ENCODE measurements at regions not wholly inside any gene's neighbourhood (a gene's known extent, or its start where the extent isn't known, plus 50 kb on each side); places are given as distances from the start of the nearest gene placed in this dataset.

- ATAC-seq (ENCODE audit: low read depth) = peak; percentile 32
- no peak for DNase-seq
- Mint-ChIP-seq H3K36me3 (ENCODE audit: low read depth) (no peaks in the 10 kb centered on the region), H3K27ac (peak overlapping the region; percentile 99), H3K4me1 (peaks cover 88% of the 10 kb centered on the region), H3K4me3 (peak overlapping the region; percentile 87), H3K27me3 (no peaks in the 10 kb centered on the region), H3K9me3 (no peaks in the 10 kb centered on the region)
- intact Hi-C loops (cut with micrococcal nuclease) = loop anchor here (5.0 to 10.0 kb wide), 5 partner anchors 250 to 1760 kb away; partner anchors contain the start of genes FYN and HDAC2
- POLR2A ChIA-PET = interaction anchor here (0.5 to 11.3 kb wide), 11 partner anchors 8 to 227 kb away, joined by 3 to 122 read pairs (median 10); no protein-coding TSS in a partner anchor
- CTCF ChIA-PET = interaction anchor here (1.2 to 7.4 kb wide), 2 partner anchors 227 to 326 kb away, joined by 3 to 44 read pairs; no protein-coding TSS in a partner anchor
- TF ChIP-seq CTCF (IDR thresholded peaks at IDR 0.05) = no peak
Observed at GRCh38 chr6:113632220-113632864, 224.8 kb upstream of the MARCKS start.

GRCh38 chr6:113633638-113634037 is 223.5 kb upstream of the MARCKS start:
- TF ChIP-seq CTCF (IDR thresholded peaks at IDR 0.05) = no peak
- no peaks in the 10 kb centered on the region for H3K9me3 Mint-ChIP-seq
- intact Hi-C loops (cut with micrococcal nuclease) = loop anchor here (5.0 to 10.0 kb wide), 5 partner anchors 251 to 1761 kb away; partner anchors contain the start of genes FYN and HDAC2
- ChIA-PET CTCF (interaction anchor here (1.4 kb wide), 1 partner anchor 225 kb away, joined by 7 read pairs; no protein-coding TSS in a partner anchor), POLR2A (interaction anchor here (0.8 to 11.3 kb wide), 6 partner anchors 9 to 225 kb away, joined by 3 to 122 read pairs (median 11); no protein-coding TSS in a partner anchor)
- H3K36me3 Mint-ChIP-seq (ENCODE audit: low read depth) = no peaks in the 10 kb centered on the region
- no peak for DNase-seq
- ATAC-seq (ENCODE audit: low read depth) = no peak
- H3K4me3 Mint-ChIP-seq = peak overlapping the region; percentile 56
- peaks cover 78% of the 10 kb centered on the region for H3K4me1 Mint-ChIP-seq
- H3K27me3 Mint-ChIP-seq = no peaks in the 10 kb centered on the region
- peak overlapping the region; percentile 99 for H3K27ac Mint-ChIP-seq

- no peaks in the 10 kb centered on the region for H3K36me3 Mint-ChIP-seq (ENCODE audit: low read depth)
- no peaks in the 10 kb centered on the region for H3K27me3 Mint-ChIP-seq
- peak overlapping the region; percentile 87 for H3K27ac Mint-ChIP-seq
- ChIA-PET POLR2A (interaction anchor here (0.5 to 11.3 kb wide), 7 partner anchors 9 to 328 kb away, joined by 3 to 122 read pairs (median 4); no protein-coding TSS in a partner anchor), CTCF (interaction anchor here (1.4 kb wide), 2 partner anchors 224 kb away, joined by 4 to 7 read pairs; no protein-coding TSS in a partner anchor)
- DNase-seq (no peak), ATAC-seq (ENCODE audit: low read depth) (peak; percentile 9)
- H3K4me1 Mint-ChIP-seq = peaks cover 69% of the 10 kb centered on the region
- intact Hi-C loops (cut with micrococcal nuclease) = loop anchor here (5.0 to 10.0 kb wide), 5 partner anchors 252 to 1762 kb away; partner anchors contain the start of genes FYN and HDAC2
- no peak for TF ChIP-seq CTCF (IDR thresholded peaks at IDR 0.05)
- H3K4me3 Mint-ChIP-seq = peak overlapping the region; percentile 56
- H3K9me3 Mint-ChIP-seq = no peaks in the 10 kb centered on the region
Observed at GRCh38 chr6:113634352-113635163, 222.6 kb upstream of the MARCKS start.

GRCh38 chr6:113635222-113635986 is 221.7 kb upstream of the MARCKS start:
- DNase-seq (no peak), ATAC-seq (ENCODE audit: low read depth) (no peak)
- CTCF ChIA-PET = interaction anchor here (1.2 to 1.4 kb wide), 2 partner anchors 223 to 329 kb away, joined by 3 to 4 read pairs; no protein-coding TSS in a partner anchor
- Mint-ChIP-seq H3K4me1 (peaks cover 62% of the 10 kb centered on the region), H3K27me3 (no peaks in the 10 kb centered on the region), H3K4me3 (peak overlapping the region; percentile 56), H3K36me3 (ENCODE audit: low read depth) (no peaks in the 10 kb centered on the region), H3K9me3 (no peaks in the 10 kb centered on the region), H3K27ac (peak overlapping the region; percentile 87)
- intact Hi-C loops (cut with micrococcal nuclease) = loop anchor here (10.0 kb wide), 1 partner anchor 851 kb away; no protein-coding TSS in a partner anchor
- POLR2A ChIA-PET = interaction anchor here (0.5 to 11.3 kb wide), 9 partner anchors 12 to 329 kb away, joined by 3 to 122 read pairs (median 4); no protein-coding TSS in a partner anchor
- TF ChIP-seq CTCF (IDR thresholded peaks at IDR 0.05) = no peak
